GM20431 (cell line): ENCODE measurements at regions not wholly inside any gene's neighbourhood (a gene's known extent, or its start where the extent isn't known, plus 50 kb on each side); places are given as distances from the start of the nearest gene placed in this dataset.

ENCODE experiments used
- in situ Hi-C: fragments of 300-500 bp; cut with MseI, MboI; formaldehyde crosslinking; loops from one replicate; pipeline ENCODE4 v1.15.0; 2020; ENCODE audit warnings: low sequenced_read_pairs; ENCODE audit not compliant: unreplicated experiment

- in situ Hi-C loops = no loop called here
These were observed 199.5 kb downstream of the FAM76B start for GRCh38 chr11:95589893-95590612.

- in situ Hi-C loops = no loop called here
These were observed 200.8 kb downstream of the FAM76B start for GRCh38 chr11:95588821-95589220.

- in situ Hi-C loops = no loop called here
These were observed 202.9 kb downstream of the FAM76B start for GRCh38 chr11:95586661-95587060.

GRCh38 chr11:95586155-95586554 is 203.4 kb downstream of the FAM76B start:
- in situ Hi-C loops = no loop called here

- in situ Hi-C loops = no loop called here
These were observed 203.9 kb downstream of the FAM76B start for GRCh38 chr11:95585752-95586077.

- in situ Hi-C loops = no loop called here
These were observed 204.4 kb downstream of the FAM76B start for GRCh38 chr11:95585069-95585751.

- in situ Hi-C loops = no loop called here
These were observed 205.0 kb downstream of the FAM76B start for GRCh38 chr11:95584589-95584988.

- in situ Hi-C loops = no loop called here
These were observed 205.4 kb downstream of the FAM76B start for GRCh38 chr11:95584180-95584579.

- in situ Hi-C loops = no loop called here
These were observed 211.7 kb downstream of the FAM76B start for GRCh38 chr11:95577716-95578460.

- in situ Hi-C loops = no loop called here
These were observed 213.3 kb downstream of the FAM76B start for GRCh38 chr11:95576146-95576845.

- in situ Hi-C loops = no loop called here
These were observed 214.1 kb downstream of the FAM76B start for GRCh38 chr11:95575517-95575916.

GRCh38 chr11:95571718-95572260 is 217.8 kb downstream of the FAM76B start:
- in situ Hi-C loops = no loop called here

GRCh38 chr11:95570845-95571244 is 218.7 kb downstream of the FAM76B start:
- in situ Hi-C loops = no loop called here

- in situ Hi-C loops = no loop called here
These were observed 220.4 kb downstream of the FAM76B start for GRCh38 chr11:95569207-95569606.

- in situ Hi-C loops = no loop called here
These were observed 221.3 kb downstream of the FAM76B start for GRCh38 chr11:95568281-95568680.

- in situ Hi-C loops = no loop called here
These were observed 221.9 kb downstream of the FAM76B start for GRCh38 chr11:95567685-95568084.

- in situ Hi-C loops = no loop called here
These were observed 223.4 kb downstream of the FAM76B start for GRCh38 chr11:95566211-95566610.

- in situ Hi-C loops = no loop called here
These were observed 223.8 kb downstream of the FAM76B start for GRCh38 chr11:95565724-95566141.

- in situ Hi-C loops = no loop called here
These were observed 225.7 kb downstream of the FAM76B start for GRCh38 chr11:95563859-95564258.

- in situ Hi-C loops = no loop called here
These were observed 226.4 kb downstream of the FAM76B start for GRCh38 chr11:95563173-95563572.
